ENCODE measurements at regions not wholly inside any gene's neighbourhood (a gene's known extent, or its start where the extent isn't known, plus 50 kb on each side); places are given as distances from the start of the nearest gene placed in this dataset.
A peak's percentile ranks its signal among the peaks of the same experiment; 100 is the strongest.
"Not testable (repeated sequence)": the region's sequence is repeated elsewhere in the genome, so short reads cannot be mapped to it uniquely, and the experiment has no call there.

DNA sequence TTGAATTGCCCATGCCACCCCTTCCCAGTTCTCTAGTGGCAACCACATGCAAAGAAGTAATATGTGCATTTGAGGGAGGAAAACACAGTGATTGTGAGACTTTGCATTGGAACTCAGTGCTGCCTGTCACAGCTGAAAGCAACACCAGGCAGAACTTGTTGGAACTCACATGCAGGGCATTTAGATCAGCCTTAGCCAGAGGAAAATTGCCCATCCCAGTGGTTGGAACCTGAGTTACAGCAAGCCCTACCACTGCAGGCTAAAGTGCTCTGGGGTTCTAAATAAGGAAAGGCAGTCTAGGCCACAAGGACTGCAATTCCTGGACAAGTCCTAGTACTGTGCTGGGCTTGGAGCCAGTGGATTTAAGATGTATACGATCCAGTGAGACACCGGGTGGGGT is 245.3 kb upstream of the UFL1 start:
- no peak for DNase-seq (ENCODE audit: low spot score)

DNA sequence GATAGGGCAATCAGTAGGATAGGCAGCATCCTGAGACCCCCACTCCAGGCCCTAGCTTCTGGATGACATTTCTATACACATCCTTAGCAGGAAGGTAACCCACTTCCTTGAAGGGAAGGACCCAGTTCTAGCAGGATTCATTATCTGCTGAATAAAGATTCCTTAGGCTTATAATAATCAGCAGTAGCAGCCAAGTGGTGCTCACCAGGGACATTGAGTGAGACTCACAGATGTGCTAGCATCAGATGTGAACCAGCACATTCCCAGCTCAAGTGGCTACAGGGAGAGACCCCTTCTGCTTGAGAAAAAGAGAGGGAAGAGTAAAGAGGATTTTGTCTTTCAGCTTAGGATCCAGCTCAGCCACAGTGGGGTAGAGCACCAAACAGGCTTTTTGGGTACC is 244.8 kb upstream of the UFL1 start:
- DNase-seq (ENCODE audit: low spot score), result no peak

DNA sequence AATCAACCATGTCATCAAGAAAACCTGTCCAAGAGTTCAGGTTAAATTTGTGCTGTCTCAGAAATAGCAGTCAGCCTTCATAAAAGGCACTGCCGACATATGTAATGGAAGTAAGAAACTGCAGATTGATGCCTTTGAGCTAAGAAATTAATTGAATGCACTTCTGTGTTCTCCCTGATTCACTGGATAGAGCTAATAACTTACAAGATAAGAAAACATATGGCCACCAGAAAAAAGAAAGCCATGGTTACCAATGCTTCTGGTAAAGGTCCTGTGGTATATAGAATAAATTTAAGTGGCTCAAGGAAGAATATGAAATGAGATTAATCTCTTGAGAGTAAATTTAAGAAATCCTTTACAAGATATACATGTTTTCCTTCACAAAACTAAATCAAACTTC is 242.5 kb upstream of the UFL1 start:
- DNase-seq (ENCODE audit: low spot score), result no peak

DNA sequence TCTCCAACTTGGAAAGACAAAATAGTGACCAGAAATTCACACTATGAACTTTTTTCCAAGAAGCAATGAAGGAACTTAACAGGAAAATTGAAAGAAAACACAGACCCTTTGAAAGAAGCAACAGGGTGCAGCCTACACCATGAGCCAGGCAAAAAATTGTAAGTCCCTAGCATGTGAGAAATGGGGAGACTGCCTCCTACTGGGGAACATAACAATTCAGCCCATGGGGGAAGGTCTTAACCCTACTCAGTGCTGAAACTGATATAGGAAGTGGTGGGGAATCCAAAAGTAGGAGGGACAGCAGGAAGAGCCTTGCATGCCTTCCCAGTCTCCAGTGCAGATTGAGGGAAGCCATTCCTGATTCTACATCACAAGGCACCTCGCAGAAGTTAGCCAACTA is 235.1 kb upstream of the UFL1 start:
- no peak for DNase-seq (ENCODE audit: low spot score)

DNA sequence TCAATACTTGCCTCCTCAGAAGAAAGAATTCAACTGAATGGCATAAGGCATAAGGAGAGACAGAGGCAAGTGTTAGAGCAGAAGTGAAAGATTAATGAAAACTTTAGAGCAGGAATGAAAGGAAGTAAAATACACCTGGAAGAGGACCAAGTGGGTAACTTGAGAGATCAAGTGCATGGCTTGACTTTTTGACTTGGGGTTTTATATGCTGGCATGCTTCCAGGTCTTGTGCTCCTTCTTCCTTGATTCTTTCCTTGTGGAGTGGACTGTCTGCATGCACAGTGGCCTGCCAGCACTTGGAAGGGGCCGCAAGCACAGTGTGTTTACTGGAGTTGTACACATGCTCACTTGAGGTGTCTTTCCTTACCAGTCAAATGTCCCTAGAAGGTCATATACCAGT is 222.1 kb upstream of the UFL1 start:
- no peak for DNase-seq (ENCODE audit: low spot score)

DNA sequence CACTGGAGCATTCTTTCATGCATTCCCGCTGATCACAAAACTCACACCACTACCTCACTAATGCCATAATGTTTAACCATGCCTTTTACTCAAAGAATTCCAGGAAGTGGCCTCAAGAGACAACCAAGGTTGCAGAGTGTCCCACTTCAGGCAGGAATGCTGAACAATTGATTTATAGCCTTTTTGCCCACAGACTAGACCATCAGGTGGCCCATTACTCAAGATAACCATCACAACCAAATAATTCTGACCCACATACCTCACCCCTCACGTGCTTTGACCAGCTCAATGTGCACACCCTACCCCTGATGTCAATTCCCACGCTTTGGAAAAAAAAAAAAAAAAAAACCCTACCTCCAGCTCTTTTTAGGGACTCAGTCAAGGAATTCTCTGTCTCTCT is 220.6 kb upstream of the UFL1 start:
- no peak for DNase-seq (ENCODE audit: low spot score)

DNA sequence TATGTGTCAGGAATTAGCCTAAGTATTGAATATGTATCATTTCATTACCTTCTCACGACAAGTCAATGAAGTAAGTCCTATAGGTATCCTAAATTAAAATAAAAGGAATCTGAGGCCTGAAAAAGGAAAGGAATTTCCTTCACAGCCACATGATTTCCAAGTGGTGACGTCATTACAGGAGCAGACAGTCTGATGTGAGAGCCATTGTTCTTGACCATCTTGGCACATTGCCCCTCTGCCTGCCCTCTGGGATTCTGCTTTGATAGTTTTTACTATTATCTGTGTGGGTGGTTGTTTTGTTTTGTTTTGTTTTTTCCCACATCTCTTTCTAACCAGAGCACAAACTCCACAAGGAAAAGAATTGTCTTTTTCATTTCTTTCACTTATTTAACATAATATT is 219.8 kb upstream of the UFL1 start:
- DNase-seq (ENCODE audit: low spot score), result no peak

DNA sequence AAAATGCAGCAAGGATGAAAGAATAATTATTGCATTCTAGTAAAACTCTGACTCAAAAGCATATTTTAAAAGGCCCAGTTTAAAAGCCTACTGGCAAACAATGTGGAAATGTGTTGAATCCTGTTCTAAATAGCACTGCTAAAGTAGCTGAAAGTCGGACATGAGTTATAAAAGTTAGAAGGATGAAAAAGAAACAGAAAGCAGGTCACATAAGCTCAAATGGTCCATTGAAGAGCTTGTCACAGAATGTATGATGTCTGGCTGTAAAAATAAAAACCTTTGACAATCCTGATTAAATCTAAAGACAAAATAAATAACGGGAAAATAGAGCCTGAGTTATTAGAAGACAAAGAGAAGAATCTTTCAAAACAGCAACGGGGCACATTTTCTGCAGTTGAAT is 218.6 kb upstream of the UFL1 start:
- DNase-seq (ENCODE audit: low spot score), result no peak

DNA sequence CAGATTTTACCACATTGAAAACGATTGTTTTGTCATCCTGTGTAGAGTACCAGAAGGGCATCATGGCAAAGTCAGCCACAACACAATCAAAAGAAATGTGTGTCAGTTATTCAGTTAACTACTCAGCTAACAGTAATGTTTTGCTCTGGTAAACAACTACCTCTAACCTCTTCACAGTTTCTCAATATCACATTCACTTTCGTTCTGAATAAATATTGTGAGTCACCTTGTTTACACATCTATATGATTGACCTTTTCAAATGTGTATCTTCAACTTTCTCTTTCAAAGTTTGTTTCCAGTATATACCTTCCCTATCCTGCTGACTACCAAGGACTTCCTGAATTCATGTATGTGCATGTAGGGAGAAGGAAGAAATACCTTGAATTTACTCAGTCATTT is 216.6 kb upstream of the UFL1 start:
- peak; percentile 18 for DNase-seq (ENCODE audit: low spot score)

DNA sequence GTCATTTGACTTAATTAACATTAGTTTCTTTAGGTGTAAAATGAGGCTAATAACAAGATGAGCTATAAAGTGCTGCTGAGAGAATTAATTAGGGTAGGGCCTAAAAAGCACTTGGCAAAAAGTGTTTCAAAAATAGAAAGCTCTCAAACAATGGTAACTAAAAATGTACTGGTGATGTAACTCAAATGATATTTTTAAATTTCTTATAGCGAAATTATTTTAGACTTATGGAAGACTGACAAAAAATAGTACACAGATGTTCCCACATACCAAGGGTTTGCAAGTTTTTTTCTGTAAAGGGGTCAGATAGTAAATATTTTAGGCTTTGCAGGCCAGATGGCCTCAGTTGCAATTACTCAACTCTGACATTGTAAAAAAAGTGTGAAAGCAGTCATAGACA is 190.7 kb upstream of the UFL1 start:
- DNase-seq (ENCODE audit: low spot score), result no peak

DNA sequence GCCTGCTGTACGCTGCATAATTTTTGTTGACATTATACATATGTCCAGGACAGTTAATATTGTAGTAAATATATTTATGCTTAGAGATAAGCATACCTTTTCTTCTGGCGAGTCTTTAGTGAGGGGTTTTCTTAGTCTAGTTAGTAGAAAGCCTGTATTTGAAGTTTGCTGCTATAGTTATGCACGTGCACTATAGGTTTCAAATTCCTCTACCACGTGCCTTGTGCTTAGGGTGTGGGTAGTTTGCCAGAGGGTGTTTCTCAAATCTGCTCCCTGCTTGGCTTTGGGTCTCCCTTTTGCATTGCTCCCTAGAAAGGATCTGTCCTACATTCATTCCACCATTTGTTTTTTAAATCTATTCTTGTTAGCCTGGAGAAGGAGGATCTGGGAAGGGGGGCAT is 181.4 kb upstream of the UFL1 start:
- no peak for DNase-seq (ENCODE audit: low spot score)

DNA sequence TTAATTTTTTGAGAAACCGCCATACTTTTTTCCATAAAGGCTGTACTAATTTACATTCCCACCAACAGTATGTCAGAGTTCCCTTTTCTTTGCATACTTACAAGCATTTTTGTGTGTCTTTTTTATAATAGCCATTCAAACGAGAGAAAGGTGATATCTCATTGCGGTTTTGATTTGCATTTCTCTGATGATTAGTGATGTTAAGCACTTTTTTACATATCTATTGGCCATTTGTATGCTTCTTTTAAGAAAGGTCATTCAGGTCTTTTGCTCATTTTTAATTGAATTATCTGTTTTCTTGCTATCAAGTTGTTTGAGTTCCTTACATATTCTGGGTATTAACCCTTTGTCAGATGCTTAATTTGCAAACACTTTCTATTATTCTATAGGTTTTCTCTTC is 176.1 kb upstream of the UFL1 start:
- DNase-seq (ENCODE audit: low spot score), result no peak

DNA sequence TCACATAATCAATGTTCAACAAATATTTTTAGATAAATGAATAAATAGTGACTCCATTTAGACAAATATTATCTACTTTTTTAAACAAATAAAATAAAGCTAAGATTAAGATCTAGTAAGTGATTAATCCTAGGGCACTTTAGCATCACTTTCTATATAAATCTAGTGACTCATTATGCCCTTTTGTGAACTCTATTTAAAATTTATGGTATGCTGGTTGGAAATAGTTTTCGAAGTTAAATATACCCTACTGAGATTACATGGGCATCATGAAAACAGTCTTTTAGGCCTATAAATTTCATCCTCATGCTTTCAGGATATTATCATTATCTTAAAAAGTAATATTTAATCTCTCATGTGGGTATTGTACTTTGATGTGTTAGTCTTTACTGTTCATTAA is 140.4 kb upstream of the UFL1 start:
- DNase-seq (ENCODE audit: low spot score), result no peak

DNA sequence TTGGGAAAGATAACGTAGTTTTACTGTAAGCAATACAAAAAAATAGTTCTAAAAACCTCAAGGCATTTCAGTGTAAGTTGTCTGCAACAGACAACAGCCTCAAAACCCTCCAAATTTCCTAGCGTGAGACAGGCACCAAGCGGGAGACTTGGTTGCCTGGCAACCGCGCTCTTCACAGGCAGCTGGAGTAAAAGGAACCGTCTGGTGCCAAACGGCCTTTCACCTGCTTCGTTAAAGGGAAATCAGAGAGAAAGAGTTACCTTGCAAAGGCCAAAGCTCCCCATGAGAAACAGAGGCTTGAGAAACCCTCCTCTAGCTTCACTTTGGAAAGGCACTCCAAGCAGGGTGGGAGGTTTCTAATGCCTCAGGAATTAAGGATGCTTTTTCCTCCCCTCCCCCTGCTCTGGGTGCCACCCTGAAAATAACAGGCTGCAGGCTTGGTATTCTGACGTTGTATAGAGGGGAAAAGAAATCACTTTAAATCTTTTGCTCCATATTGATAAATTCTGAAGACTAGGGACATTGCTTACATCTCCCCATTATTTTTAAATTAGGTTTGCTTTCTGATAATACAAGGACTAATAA is 129.7 kb upstream of the UFL1 start:
- no peak for DNase-seq (ENCODE audit: low spot score)

DNA sequence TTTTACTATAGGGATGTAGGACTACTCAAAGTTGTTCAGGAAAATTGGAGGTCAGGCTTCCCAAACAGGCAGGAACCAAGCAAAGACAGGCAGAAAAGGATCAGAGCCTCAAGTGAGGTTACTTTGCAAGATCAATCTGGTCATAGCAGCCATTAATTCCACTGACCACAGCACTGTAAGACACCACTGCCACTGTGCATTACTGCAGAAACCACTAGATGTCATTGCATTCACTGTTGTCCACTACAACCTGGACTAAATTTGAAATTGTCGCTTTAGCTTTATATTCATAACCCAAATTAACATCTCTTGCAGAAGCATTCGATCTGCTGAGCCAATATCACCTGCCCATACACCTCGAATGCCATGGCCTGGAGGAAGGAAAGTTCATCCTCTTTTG is 126.9 kb upstream of the UFL1 start:
- peak; percentile 6 for DNase-seq (ENCODE audit: low spot score)

DNA sequence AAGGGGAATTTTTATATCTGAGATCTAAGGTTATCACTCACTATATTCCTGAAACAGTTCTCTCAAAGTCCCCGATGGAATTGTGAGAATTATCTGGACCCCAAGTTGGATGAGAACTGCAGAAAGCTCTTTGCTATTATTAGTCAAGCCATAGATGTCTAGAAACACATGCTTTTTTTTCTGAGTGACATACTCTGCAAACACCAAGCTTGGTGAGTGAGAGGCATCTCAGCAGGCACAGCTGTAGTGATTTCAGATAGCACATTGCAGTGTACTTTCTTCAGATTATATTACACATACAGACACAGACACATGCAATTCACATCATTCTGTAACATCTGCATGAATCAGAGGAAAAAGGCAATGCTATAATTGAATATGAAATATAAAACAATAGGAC is 111.1 kb upstream of the UFL1 start:
- no peak for DNase-seq (ENCODE audit: low spot score)

DNA sequence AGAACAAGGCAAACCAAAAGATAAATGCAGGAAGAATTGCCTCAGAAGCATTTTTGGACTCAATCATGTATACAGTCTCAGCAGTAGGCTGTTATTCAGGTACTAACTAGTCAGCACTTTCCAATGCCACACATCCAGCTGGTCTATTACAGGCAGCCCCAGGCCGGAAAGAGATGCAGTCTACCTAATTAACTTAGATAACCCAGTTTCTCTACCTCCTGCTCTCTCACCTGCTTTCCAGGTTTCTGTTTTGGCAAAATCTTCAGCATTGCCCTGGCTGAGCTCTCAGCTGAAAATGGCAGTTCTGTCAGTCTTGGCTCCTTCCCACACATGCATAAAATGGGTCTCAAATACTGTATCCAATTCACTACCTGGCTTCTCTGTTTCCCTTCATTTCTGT is 101.3 kb upstream of the UFL1 start:
- no peak for DNase-seq (ENCODE audit: low spot score)

DNA sequence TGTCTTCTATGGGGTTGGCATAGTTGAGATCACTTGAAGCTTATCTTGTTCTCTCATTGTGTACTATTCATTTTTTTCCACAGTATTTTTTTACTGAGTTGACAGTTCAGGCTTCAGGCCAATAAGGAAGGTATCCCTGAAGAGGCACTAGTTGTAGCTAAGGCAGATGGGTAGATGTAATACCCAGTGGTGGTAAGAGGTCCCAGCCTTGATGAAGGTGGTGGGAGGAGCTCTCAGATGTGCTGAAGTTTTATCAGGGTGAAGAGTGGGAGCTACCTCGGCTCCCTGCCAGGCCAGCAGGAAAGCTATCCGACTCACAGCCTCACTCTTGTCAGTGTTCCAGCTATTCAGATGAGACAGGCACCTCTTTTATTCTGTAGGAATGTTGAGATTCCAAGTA is 87.7 kb upstream of the UFL1 start:
- DNase-seq (ENCODE audit: low spot score), result no peak

DNA sequence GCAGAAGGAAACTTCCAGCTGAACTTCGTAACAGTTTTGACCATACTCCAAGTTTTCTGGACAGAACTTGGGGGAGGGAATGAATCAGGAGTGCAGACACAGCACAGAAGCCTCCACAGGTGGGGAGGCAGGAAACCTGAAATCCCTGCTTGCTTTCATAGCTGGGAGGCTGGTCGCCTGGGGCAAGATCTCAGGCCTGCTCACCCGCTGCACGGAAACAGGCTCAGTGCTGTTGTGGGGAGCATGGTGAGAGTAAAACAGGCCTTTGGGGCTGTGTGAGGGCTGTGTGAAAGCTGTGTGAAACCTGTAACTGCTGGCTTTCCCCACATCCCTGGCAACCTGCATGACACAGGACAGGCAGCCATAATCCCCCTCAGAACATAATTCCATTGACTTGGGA is 85.2 kb upstream of the UFL1 start:
- DNase-seq (ENCODE audit: low spot score), result no peak

DNA sequence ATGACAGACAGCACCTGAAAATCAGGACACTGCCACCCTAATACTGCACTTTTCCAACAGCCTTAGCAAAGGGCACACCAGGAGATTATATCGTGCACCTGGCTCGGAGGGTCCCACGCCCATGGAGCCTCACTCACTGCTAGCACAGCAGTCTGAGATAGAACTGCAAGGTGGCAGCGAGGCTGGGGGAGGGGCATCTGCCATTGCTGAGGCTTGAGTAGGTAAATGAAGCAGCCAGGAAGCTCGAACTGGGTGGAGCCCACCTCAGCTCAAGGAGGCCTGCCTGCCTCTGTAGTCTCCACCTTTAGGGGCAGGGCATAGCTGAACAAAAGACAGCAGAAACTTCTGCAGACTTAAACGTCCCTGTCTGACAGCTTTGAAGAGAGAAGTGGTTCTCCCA is 84.4 kb upstream of the UFL1 start:
- DNase-seq (ENCODE audit: low spot score), result not testable (repeated sequence)

DNA sequence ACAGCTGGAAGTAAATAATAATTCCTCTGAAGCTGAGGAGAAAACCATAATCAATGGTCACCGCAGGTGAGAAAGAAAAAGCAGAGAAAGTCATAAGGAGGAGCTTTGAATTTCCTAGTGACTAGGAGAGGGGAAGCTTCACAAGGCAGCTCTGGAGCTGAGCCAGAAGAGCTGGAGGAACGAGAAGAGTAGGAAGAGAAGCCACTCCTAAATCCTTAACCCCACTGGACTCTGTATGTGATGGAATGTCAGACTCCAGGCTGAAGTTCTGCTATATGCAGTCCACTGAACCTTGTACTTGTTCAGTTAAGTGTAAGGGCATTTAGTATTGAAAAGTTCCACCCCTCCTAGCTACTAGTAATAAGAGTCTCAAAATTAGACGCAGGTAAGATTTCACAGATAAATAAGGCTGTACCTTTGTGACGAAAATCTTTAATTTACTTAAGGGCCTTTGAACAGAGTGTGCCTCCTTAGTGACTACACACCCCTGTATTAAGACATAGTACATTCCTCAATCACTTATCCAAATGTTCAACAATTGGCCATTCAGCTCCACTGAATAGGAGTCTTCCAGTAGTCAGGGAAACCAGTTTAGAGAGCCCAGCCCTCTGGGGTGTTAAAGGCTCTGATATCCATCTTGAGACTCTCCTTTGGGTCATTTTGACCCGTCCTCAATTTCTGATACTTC is 71.4 kb upstream of the UFL1 start:
- DNase-seq (ENCODE audit: low spot score), result no peak

DNA sequence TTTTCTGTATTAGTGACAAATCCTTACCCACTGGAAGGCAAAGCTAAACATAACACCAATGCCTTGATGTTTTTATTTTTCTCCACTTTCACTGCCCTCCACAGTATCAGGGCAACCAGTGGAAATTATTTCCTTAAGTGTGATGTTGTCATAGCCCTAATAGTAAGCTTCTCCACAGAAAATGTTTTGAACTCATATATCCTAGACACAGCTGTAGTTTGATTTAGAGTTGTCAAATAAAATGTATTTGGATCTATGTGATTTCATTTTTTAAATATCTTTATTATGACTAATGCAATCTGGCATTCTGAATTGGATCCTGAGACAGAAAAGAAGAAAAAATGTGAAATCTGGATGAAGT is 70.9 kb upstream of the UFL1 start:
- no peak for DNase-seq (ENCODE audit: low spot score)

DNA sequence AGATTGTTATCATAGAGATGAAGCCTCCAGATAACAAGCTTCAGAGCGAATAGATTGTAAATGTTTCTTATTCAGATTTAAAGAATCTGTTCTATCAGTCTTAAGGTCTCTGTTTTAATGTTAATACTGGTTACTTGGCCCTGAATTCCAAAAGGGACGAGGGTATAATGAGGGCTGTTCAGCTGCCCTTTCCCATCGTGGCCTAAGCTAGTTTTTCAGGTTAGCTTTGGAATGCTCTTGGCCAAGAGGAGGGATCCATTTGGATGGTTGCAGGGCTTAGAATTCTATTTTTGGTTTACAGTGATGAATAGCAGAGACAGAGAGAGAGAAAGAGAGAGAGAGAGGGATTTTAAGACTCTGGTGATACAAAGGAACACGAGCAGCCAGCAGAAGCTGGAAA is 62.8 kb upstream of the UFL1 start:
- DNase-seq (ENCODE audit: low spot score), result no peak

DNA sequence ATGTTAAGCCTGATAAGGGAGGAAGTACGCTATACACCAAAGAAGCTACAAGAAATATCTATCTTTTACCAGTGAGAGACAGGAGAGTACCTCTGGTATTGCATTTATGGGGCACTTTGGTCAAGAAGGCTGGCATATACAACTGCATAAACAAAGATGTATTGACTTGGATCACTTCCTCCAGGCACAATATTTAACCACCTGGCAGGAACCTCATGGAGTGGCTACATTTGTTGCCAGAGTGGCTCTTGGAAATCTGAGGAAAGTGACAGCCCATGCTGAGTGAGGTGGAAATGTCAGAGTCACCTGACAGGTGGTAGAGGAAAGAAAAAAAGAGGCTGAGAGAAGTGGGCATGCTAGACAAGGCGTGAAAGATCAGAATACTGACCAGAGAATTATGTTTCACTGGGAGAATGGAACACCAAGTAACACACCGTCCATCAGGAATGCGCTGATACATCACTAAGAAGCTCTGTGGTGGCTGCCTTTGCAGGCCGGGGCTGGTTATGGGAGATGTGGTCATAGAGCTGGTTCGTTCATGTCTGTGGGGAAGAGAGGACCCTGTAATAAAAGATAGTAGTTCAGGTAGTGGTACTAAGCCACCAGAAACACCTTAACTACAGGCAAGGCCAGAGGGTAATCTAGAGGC is 61.4 kb upstream of the UFL1 start:
- DNase-seq (ENCODE audit: low spot score), result no peak

Measured in SW480 (cell line).